GM21526 (cell line): ENCODE measurements at regions not wholly inside any gene's neighbourhood (a gene's known extent, or its start where the extent isn't known, plus 50 kb on each side); places are given as distances from the start of the nearest gene placed in this dataset.
"Not testable (repeated sequence)": the region's sequence is repeated elsewhere in the genome, so short reads cannot be mapped to it uniquely, and the experiment has no call there.

ENCODE experiments used
- ATAC-seq: cut with Tn5 transposase; IDR thresholded peaks from one replicate; pipeline ENCODE4 v1.9.1; 2021; ENCODE audit warnings: moderate library complexity; ENCODE audit not compliant: unreplicated experiment, low FRiP score

- ATAC-seq: no peak
Observed at GRCh38 chr17:21549107-21549687, 143.1 kb upstream of the KCNJ18 start.

- ATAC-seq: not testable (repeated sequence)
Observed at GRCh38 chr17:21550031-21550430, 142.3 kb upstream of the KCNJ18 start.

- peak; percentile 82 for ATAC-seq
Observed at GRCh38 chr17:21551081-21551881, 141.0 kb upstream of the KCNJ18 start.

- ATAC-seq: not testable (repeated sequence)
Observed at GRCh38 chr17:21558921-21559320, 133.4 kb upstream of the KCNJ18 start.

DNA sequence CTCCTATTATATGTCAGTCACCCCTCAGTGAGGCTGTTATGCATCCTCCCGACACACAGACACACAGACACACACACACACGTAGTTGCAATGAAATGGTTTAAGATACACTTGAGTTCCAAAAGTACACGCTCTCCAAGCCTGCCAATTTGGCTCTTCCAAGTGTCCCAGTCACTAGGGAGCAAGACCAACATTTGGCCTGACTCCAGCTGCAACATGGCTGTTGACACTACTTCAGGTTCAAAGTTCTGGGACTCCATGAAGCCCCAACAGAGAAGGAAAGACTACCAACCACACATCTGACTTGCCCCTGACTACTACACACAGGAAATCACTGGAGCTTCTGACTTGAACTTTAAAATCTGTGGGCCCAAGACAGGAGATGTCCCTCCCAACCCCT lies 128.1 kb upstream of the KCNJ18 start:
- ATAC-seq: no peak

DNA sequence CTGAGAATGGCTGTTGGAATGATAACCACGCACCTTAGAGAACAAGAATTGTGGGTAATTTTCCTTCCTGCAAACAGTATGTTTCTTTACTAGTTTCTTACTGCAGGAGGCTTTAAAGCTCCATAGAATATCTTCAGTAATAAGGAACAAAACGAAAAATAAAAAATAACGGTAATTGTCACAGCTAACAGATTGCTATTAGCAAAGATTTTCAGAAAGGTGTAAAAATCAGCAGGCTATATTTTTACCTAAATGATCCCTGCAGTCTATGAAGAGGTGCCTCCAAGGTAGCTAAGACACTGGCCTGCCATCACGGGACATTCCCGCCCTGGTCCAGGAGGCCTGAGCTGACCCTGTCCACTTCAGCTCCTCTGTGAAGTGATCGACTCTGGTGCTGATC lies 127.6 kb upstream of the KCNJ18 start:
- not testable (repeated sequence) for ATAC-seq

DNA sequence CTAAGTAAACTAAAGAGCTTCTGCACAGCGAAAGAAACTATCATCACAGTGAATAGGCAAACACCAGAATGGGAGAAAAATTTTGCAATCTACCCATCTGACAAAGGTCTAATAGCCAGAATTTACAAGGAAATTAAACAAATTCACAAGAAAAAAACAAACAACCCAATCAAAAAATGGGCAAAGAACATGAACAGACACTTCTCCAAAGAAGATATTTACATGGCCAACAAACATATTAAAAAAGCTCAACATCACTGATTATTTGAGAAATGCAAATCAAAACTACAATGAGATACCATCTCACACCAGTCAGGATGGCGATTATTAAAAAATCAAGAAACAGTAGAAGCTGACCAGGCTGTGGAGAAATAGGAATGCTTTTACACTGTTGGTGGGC lies 121.9 kb upstream of the KCNJ18 start:
- ATAC-seq: not testable (repeated sequence)

GRCh38 chr17:21572148-21572547 lies 120.2 kb upstream of the KCNJ18 start:
- not testable (repeated sequence) for ATAC-seq

DNA sequence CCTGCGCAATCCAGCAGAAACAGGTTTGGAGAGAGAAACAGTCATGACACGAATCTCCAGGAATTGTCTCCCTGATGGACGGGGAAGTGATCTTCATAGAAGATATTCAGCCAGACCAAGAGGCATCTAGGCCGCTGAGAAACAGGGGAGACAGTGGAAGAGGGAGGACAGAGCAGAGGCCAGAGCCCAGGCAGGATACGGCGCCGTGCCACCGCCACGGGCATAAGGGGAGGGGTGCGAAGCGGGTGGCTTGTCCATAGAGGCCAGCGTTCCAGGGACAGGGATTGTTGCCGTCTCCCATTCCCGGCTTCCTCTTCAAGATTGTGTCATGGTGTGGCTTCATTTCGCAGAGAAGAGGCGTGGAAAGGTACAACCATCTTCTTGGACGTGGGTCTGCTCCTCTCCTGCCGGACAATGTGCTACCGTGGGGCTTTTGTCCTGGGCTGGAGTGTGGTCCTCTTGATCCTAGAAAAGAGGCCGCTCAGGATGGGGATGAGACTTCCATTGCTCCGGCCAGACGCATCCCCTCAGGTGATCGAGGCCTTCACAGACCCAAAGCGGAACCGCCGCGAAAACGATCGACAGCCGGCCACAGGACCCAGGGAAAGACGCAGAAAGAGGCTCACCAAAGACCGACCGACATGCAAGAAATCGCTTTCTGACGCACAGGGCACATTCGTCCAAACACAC lies 118.9 kb upstream of the KCNJ18 start:
- ATAC-seq: not testable (repeated sequence)

DNA sequence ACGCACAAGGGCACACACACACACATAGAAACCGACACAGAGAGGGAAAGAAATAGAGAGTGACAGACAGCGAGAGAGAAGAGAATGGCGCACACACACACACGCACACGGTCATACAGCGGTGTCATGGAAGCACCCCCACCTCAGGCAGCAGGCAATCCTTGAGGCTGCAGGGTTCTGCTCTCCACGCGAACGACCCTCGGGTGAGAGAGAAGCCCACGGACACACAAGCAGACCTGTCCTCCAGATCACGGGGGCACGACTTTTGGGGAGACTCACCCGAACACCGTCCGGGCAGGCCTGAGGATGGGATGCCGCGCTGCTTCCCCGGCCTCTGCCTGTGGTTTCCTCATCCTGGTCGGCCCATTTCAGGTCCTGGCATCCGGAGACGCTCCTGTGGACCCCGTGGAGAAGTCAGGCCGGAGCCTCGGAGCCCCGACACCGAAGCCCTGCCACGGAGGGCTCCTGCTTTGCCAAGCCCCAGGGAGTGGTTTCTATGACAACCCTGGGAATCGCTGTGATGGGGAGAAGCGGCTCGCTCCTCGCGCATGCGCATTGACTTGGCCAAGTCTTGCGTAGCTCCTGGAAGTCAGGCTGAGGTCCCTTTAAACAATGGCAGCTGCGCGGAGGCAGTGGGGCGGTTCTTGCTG lies 118.2 kb upstream of the KCNJ18 start:
- ATAC-seq: no peak

GRCh38 chr17:21574611-21575255 lies 117.6 kb upstream of the KCNJ18 start:
- not testable (repeated sequence) for ATAC-seq

DNA sequence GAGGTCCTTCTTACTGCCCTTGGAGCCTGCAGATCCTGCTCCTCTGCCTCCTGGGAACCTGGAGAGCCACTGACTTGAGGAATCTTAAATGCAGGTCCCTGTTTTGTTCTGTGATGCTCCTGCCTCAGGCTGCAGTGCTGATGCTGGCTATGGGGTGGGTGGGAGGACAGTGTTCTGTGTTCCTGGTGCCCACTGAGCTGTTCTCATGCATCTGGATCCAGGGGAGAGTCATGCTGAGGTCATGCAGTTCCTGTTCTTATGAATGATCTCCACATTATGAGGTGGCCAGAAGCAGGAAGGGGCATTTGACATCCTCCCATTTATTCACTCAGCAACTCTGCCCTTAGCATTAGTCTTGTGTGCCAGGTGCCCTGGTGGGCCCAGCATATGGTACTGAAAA lies 113.5 kb upstream of the KCNJ18 start:
- ATAC-seq: not testable (repeated sequence)

DNA sequence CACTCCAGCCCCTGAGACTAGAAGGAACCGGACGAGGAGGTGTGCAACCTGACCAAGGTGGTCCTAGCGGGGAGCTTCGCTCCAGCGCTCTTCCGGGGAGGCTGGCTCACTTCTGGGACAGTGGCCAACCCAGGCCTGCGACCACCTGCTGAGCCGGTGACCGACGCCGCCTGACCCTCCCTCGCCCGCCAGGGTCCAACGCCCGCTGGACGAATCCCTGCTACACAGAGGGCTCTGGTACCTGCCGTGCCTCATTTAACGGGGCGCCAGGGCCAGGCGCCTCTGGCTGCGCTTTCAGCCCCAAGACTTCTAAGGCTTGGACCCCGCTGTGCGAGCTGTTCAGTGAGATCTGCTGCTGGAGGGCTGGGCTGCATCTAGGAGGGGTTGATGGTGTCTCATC lies 99.5 kb upstream of the KCNJ18 start:
- ATAC-seq: no peak

DNA sequence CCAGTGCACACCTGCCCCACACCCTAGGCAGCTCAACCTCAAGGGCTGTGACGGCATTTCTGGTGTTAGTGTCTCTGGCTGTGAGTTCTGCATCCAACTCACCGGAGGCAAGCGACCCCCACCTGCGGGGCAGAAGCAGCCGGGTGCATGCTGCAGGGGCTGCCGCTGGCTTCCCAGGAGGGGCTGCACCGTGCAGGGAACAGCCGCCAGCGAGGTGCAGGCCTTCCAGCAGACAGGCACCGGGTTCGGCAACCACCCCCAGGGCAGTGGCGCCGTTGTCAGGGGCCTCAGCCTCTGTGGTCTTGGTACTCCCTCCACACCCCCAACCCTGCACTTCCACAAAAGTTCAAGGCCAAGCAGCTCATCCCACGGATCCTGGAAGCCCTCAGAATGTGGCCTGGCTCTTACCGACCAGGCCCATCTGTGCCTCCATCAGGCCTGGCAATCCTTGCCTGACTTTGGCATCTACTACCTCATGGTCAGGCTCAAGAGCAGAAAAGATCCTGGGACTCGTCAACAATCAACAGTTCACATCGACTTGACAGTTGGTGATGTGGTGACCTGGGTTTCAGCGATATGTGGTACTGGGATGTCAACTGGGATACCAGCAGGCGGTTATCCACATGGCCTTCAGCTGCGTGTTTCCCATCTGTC lies 98.7 kb upstream of the KCNJ18 start:
- not testable (repeated sequence) for ATAC-seq

DNA sequence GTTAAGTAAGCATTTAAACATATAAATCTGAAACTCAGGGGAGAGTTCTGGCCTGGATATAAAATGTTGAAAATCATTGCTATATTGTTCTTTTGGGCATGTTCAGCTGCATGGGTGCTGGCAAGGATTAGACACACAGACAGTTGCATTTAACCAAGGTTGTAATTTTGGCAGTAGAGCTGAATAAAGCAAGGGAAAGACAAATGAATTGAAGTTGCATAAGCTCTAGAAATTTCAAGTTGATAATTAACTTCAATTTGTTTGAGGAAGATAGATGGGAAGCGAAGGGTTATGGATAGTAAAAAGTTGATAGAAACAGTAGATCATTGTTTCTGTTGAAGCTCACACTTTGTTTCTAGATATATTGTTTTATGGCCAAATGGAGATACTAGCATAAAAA lies 97.2 kb upstream of the KCNJ18 start:
- ATAC-seq: no peak

- ATAC-seq: no peak
Observed at GRCh38 chr17:21602176-21602575, 90.1 kb upstream of the KCNJ18 start.

DNA sequence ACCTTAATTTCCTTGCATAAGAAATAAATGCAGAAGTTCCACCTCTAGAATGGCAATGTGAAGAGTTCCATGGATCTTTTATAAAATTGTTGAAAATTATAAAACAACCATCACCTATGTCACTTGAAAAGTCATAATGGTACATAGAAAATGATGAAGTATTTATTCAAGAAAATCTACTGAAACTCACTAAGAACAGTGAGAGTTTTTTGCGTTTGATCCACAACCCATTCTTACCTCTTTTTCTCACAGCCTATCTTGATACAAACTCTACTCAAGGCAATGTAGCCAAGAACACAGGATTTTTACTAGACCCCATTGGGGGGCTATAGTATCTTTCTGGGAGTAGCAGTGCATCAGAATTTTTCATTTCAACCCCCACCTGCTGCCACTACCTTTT lies 89.0 kb upstream of the KCNJ18 start:
- ATAC-seq: not testable (repeated sequence)

DNA sequence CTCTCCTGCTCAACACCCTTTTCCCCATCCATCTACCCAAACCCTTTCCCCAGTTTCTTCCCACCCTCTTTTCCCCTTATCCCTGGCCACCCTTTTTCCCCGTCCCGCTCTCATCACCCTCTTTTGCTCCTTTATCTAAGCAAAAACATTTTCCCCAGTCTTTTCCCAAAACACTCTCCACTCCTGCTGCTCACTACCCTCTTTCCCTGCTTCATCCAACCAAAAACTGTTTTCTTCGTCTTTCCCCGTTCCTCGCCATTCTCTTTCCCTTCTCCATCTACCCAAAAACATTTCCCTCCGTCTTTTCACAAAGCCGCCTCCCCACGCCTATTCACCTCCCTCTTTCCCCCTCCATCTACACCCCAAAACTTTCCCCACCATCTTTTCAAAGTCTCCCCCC lies 80.9 kb upstream of the KCNJ18 start:
- ATAC-seq: not testable (repeated sequence)

DNA sequence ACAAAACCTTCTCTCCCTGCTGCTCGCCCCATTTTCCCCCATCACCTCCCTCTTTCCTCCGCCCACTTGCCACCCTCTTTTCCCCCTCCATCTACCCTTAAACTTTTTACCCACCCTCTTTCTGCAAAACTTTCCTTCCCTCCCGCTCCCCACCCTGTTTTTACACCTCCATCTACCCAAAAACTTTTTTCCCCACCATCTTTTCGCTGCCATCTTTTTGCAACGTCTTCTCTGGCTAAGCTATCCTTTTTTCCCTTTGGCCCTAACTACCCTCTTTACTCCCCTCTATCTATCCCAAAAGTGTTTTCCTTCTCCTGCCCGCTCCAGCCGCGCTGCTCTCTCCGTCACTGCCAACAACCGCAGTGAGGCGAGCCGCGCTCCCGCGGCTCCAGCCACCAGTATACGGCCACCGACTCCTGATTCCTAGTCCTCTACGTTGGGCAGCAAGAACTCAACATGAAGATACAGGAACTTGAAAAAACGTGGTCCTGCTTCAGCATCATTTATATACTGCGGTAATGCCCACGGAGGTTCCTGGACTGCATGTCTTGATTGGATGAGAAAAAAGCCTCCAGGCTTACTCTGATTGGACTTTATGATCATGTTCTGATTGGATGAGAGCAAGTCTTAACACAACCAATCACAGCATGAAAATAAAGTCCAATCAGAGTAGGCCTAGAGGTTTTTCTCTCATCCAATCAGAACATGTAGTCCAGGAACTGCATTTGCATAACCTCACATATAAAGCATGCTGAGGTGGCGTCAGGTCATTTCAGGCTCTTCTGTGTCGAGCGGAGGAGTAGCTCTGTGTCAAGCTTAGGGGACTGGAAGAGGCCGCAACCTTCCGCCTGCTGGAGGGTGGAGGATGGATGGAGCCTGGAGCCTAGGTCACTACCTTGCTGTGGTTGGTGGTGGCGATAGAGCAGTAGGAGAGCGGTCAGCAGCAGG lies 79.9 kb upstream of the KCNJ18 start:
- ATAC-seq: not testable (repeated sequence)
